Cardiac muscle cell (in vitro differentiated cells and primary cell): ENCODE measurements at regions not wholly inside any gene's neighbourhood (a gene's known extent, or its start where the extent isn't known, plus 50 kb on each side); places are given as distances from the start of the nearest gene placed in this dataset.
"Not testable (repeated sequence)": the region's sequence is repeated elsewhere in the genome, so short reads cannot be mapped to it uniquely, and the experiment has no call there.

Source experiments
- DNase-seq, 2 donors: peaks; one replicate each; pipeline versions ENCODE4 v3.0.0 to v3.0.0-alpha.2; 2010 to 2017; ENCODE audit warnings: low read depth in 1 of 2, low spot score in 1 of 2
- H3K27ac ChIP-seq: fragments of 200-600 bp; sonication (generic); 2 replicates; pipeline ENCODE4 v1.5.1; 2016
- H3K27me3 ChIP-seq: fragments of 200-600 bp; sonication (generic); 2 replicates; pipeline ENCODE4 v1.6.0; 2016; ENCODE audit warnings: control low read depth
- H3K36me3 ChIP-seq: fragments of 200-600 bp; sonication (generic); 2 replicates; pipeline ENCODE4 v1.5.1; 2016; ENCODE audit warnings: control low read depth
- H3K4me1 ChIP-seq: fragments of 200-600 bp; sonication (generic); 2 replicates; pipeline ENCODE4 v1.8.1; 2017; ENCODE audit warnings: low read depth, mild to moderate bottlenecking, mixed run types
- H3K4me3 ChIP-seq: fragments of 200-600 bp; sonication (generic); 2 replicates; pipeline ENCODE4 v1.5.1; 2016; ENCODE audit warnings: mild to moderate bottlenecking
- H3K9me3 ChIP-seq: fragments of 200-600 bp; sonication (generic); 2 replicates; pipeline ENCODE4 v1.5.1; 2017; ENCODE audit warnings: low read depth, mild to moderate bottlenecking, control low read depth
- CTCF ChIP-seq: IDR thresholded peaks from 2 replicates; pipeline ENCODE4 v1.5.1; 2012; ENCODE audit warnings: low read depth, mild to moderate bottlenecking, low read length

DNA sequence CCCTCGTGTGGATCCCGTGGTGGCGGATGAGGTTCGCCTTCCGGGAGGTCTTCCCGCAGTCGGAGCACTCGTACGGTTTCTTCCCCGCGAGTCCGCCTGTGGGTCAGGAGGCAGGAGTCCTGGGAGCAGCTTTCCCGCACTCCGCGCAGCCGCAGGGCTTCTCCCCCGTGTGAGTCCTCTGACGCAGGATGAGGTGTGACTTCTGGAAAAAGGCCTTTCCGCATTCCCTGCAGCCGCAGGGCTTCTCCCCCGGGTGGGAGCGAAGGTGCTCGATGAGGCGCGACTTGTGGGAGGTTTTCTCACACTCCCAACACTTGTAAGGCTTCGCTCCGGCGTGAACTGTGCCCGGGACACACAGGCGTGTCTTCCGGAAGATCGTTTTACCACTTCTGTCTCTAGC lies 68.8 kb upstream of the WIPI2 start:
- not testable (repeated sequence) for H3K4me1 ChIP-seq, H3K27ac ChIP-seq, H3K4me3 ChIP-seq, H3K9me3 ChIP-seq, H3K36me3 ChIP-seq, H3K27me3 ChIP-seq, DNase-seq

DNA sequence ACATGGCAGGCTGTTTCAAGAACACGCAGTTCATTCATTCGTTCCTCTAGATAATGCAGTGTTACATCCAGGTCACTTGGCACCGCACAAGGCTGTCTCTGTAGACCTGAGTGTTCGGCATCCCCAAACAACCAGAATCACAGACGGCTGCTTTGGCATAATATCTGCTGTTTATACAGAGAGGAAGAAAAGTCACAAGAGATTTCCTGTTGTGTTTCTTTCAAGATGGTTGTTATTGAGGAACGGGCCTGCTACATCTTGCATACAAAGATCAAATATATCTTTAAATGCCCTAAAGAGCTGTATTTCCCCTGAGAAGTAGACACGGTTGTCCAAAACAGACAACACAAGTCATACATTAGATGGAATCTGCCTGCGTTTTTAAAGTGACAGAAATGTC lies 58.8 kb upstream of the WIPI2 start:
- not testable (repeated sequence) for H3K36me3 ChIP-seq, H3K9me3 ChIP-seq, H3K27me3 ChIP-seq, DNase-seq, H3K4me1 ChIP-seq, H3K4me3 ChIP-seq, H3K27ac ChIP-seq

DNA sequence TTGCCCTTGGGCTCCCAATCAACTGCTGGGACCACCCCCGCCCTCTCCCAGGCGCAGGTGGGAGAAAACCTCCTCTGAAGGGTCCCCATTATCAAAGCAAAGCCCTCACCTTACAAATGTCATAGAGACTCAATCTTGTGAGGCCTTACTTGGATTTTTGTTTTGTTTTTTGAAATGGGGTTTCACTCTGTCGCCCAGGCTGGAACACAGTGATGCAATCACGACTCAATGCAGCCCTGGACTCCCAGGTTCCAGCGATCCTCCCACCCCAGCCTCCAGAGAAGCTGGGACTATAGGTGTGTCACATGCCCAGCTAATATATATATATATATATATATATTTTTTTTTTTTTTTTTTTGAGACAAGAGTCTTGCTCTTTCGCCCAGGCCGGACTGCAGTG lies 57.5 kb upstream of the WIPI2 start:
- H3K4me1 ChIP-seq = no peaks in the 10 kb centered on the region
- no peak for DNase-seq
- TF ChIP-seq CTCF = no peak
- H3K36me3 ChIP-seq = no peaks in the 10 kb centered on the region
- no peak overlapping the region for H3K27ac ChIP-seq
- no peak overlapping the region for H3K4me3 ChIP-seq
- no peaks in the 10 kb centered on the region for H3K9me3 ChIP-seq
- H3K27me3 ChIP-seq = no peaks in the 10 kb centered on the region

GRCh38 chr7:5139998-5140397 lies 50.0 kb upstream of the WIPI2 start:
- Histone ChIP-seq H3K4me1 (no peaks in the 10 kb centered on the region), H3K4me3 (no peak overlapping the region), H3K27me3 (no peaks in the 10 kb centered on the region), H3K9me3 (no peaks in the 10 kb centered on the region), H3K27ac (no peak overlapping the region), H3K36me3 (no peaks in the 10 kb centered on the region)
- peak; percentile 38 to 42 for DNase-seq
- peak; percentile 49 for TF ChIP-seq CTCF
